Stimulated activated CD8-positive, alpha-beta memory T cell treated with anti-CD3 and anti-CD28 coated beads, Interleukin-15, amount 100 ng/mL, for 48 hours (primary cell): ENCODE measurements at regions not wholly inside any gene's neighbourhood (a gene's known extent, or its start where the extent isn't known, plus 50 kb on each side); places are given as distances from the start of the nearest gene placed in this dataset.

Experiments
- DNase-seq, 2 donors: peaks; one replicate each; pipeline ENCODE4 v3.0.0-alpha.2; 2020; ENCODE audit warnings: low read depth in 2 of 2

GRCh38 chr20:43803276-43803675 is 76.5 kb upstream of the GTSF1L start:
- DNase-seq: no peak

GRCh38 chr20:43800186-43800585 is 73.4 kb upstream of the GTSF1L start:
- no peak for DNase-seq

- DNase-seq: no peak
Observed at GRCh38 chr20:43799741-43800140, 72.9 kb upstream of the GTSF1L start.

- no peak for DNase-seq
Observed at GRCh38 chr20:43799150-43799711, 72.4 kb upstream of the GTSF1L start.

- no peak for DNase-seq
Observed at GRCh38 chr20:43798291-43799149, 71.7 kb upstream of the GTSF1L start.

GRCh38 chr20:43794326-43794725 is 67.5 kb upstream of the GTSF1L start:
- no peak for DNase-seq

GRCh38 chr20:43789593-43789992 is 62.8 kb upstream of the GTSF1L start:
- no peak for DNase-seq

- DNase-seq: no peak
Observed at GRCh38 chr20:43787937-43788336, 61.1 kb upstream of the GTSF1L start.

GRCh38 chr20:43786885-43787284 is 60.1 kb upstream of the GTSF1L start:
- DNase-seq: no peak

GRCh38 chr20:43781215-43781614 is 54.4 kb upstream of the GTSF1L start:
- DNase-seq: no peak

- DNase-seq: no peak
Observed at GRCh38 chr20:43778375-43778774, 51.6 kb upstream of the GTSF1L start.

- no peak for DNase-seq
Observed at GRCh38 chr20:43776691-43777090, 49.9 kb upstream of the GTSF1L start.
